ENCODE measurements at regions not wholly inside any gene's neighbourhood (a gene's known extent, or its start where the extent isn't known, plus 50 kb on each side); places are given as distances from the start of the nearest gene placed in this dataset.

DNA sequence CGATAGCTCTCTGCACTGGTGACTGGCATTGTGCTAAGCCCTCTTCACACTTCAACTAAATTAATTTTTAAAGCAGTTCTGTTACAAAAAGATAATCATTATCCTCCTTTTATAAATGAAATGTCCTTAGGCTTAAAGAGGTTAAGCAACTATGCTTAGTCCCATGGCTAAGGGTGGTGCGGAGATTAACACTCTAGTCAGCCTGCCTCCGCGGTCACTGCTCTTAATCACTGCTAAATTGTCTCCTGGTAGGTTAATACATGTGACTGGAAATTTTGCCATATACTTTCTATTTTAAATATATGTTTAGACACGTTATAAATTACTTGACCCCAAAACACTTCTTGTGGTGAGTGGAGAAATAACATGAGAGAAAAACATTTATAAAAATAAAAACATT lies 473.7 kb downstream of the CENPC start:
- TF ChIP-seq CTCF (conservative IDR thresholded peaks at IDR 0.05) = no peak
- H3K4me3 Mint-ChIP-seq = no peak overlapping the region
- no peaks in the 10 kb centered on the region for H3K4me1 Mint-ChIP-seq
- H3K27me3 Mint-ChIP-seq (ENCODE audit: low read depth) = no peaks in the 10 kb centered on the region
- peaks cover 12% of the 10 kb centered on the region for H3K9me3 Mint-ChIP-seq
- H3K27ac Mint-ChIP-seq (ENCODE audit: unreplicated experiment) = no peak overlapping the region
- peaks cover 3% of the 10 kb centered on the region for H3K36me3 Mint-ChIP-seq (ENCODE audit: low read depth)
- DNase-seq (ENCODE audit: low read depth, low spot score) = no peak

- H3K36me3 Mint-ChIP-seq (ENCODE audit: low read depth) = no peaks in the 10 kb centered on the region
- TF ChIP-seq CTCF (conservative IDR thresholded peaks at IDR 0.05) = no peak
- no peaks in the 10 kb centered on the region for H3K27me3 Mint-ChIP-seq (ENCODE audit: low read depth)
- no peaks in the 10 kb centered on the region for H3K9me3 Mint-ChIP-seq
- H3K4me3 Mint-ChIP-seq = no peak overlapping the region
- no peaks in the 10 kb centered on the region for H3K4me1 Mint-ChIP-seq
- H3K27ac Mint-ChIP-seq (ENCODE audit: unreplicated experiment) = no peak overlapping the region
- no peak for DNase-seq (ENCODE audit: low read depth, low spot score)
Measured at GRCh38 chr4:67055319-67055718, 490.0 kb downstream of the CENPC start.

DNA sequence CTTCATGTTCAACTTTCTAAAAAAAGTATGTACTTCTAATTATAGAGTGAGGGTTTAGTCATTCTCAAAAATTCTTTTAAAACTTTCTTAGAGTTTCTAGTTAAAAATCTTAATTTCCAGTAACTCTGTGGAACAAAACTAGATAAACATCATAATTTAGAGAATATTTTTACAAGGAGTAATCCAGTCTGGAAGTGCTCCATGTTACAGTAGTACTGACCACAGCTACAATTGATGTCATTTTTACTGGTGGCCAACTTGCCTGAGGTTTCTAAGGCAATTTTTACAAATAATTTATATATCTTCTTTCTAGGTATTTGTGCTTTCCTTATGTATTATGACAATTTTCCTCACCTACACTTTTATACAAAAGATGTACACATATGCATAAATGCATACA lies 490.4 kb downstream of the CENPC start:
- DNase-seq (ENCODE audit: low read depth, low spot score) = no peak

DNA sequence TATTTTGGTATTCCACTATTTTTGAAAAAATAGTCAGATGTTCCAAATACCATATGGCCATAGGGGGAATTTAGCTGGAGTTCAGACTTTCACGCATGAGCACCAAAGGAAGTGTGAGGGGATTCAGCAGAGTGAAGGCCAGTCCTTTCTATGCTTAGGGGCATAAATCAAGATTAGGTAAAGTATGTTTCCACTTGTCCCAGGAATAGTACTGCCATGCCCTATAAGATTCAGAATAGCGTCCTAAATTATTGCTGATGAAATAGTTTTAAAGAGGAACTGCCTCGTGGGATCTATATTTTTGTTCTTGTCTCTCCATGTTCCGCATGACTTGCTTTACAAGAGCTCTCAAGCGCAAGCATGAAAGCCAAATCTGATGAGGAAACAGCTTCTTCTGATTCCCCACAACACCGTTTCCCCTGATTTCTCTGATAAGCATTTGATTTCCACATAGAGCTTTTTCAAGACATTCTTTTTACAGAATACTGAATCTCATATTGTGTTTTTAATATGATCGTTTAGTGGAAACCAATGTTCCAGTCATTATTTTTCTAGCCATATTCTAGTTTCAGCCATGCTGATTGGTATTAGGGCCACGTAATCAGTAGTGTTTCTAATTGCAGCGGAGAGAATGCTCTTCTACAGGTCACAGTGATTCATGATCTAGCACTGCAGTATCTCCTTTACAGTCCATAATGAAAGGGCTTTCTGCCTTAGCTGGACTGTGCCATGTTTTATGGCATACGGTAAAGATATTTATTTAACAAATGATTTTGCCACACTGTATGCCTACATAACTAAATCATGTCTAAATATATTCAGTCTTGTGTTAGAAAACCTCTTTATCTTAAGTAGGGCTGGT lies 492.3 kb downstream of the CENPC start:
- H3K27me3 Mint-ChIP-seq (ENCODE audit: low read depth) = no peaks in the 10 kb centered on the region
- no peak overlapping the region for H3K4me3 Mint-ChIP-seq

More for the DNA sequence above, 490.4 kb downstream of the CENPC start:
- no peak overlapping the region for H3K4me3 Mint-ChIP-seq
- H3K9me3 Mint-ChIP-seq = no peaks in the 10 kb centered on the region
- no peak overlapping the region for H3K27ac Mint-ChIP-seq (ENCODE audit: unreplicated experiment)
- H3K36me3 Mint-ChIP-seq (ENCODE audit: low read depth) = no peaks in the 10 kb centered on the region
- H3K4me1 Mint-ChIP-seq = no peaks in the 10 kb centered on the region
- no peak for TF ChIP-seq CTCF (conservative IDR thresholded peaks at IDR 0.05)
- no peaks in the 10 kb centered on the region for H3K27me3 Mint-ChIP-seq (ENCODE audit: low read depth)

DNA sequence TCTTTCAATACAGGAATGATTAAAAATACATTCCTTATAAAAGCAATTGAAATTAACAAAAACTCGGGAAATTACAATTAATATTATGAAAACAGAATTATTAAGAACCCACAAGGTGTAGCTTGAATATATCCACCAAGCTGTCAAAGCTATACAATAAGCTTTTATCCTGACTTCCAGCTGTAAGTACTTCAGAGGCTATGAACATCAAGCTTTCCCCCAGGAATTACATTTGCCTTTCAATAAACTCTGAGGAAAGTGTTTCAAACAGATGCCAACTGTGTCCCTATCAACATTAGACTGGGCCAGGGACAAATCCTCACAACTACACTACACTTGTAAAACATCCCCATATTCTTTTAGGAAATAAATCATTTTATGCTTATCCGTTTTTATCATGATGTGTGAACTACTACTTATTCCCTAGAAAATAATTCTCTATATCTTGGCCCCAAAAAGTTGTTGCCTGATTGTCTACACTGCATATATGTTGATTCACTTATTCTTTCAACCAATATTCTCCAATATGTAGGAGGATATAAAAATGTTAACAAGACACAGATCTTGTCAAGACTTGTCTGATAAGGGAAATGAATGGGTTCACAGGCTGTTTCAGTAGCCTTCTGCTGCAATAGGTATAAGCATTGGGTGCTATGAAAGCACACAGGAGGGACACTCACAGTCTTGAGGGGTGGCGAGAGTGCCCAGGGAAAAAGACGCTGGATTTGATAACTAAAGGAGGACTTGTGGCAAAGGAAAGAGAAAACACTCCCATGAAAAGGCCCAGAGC lies 494.1 kb downstream of the CENPC start:
- Mint-ChIP-seq H3K36me3 (ENCODE audit: low read depth) (no peaks in the 10 kb centered on the region), H3K4me1 (no peaks in the 10 kb centered on the region), H3K9me3 (no peaks in the 10 kb centered on the region), H3K27ac (ENCODE audit: unreplicated experiment) (no peak overlapping the region), H3K4me3 (no peak overlapping the region), H3K27me3 (ENCODE audit: low read depth) (no peaks in the 10 kb centered on the region)
- DNase-seq (ENCODE audit: low read depth, low spot score) = no peak
- no peak for TF ChIP-seq CTCF (conservative IDR thresholded peaks at IDR 0.05)

More for the DNA sequence above, 492.3 kb downstream of the CENPC start:
- Mint-ChIP-seq H3K9me3 (no peaks in the 10 kb centered on the region), H3K4me1 (no peaks in the 10 kb centered on the region), H3K27ac (ENCODE audit: unreplicated experiment) (no peak overlapping the region), H3K36me3 (ENCODE audit: low read depth) (no peaks in the 10 kb centered on the region)
- DNase-seq (ENCODE audit: low read depth, low spot score) = no peak
- no peak for TF ChIP-seq CTCF (conservative IDR thresholded peaks at IDR 0.05)
